ENCODE measurements at regions not wholly inside any gene's neighbourhood (a gene's known extent, or its start where the extent isn't known, plus 50 kb on each side); places are given as distances from the start of the nearest gene placed in this dataset.

- no peak for TF ChIP-seq CTCF (conservative IDR thresholded peaks at IDR 0.05; ENCODE audit: low read depth in 2 of 2)
- no peak for TF ChIP-seq EZH2phosphoT487 (IDR thresholded peaks at IDR 0.05; ENCODE audit: unreplicated experiment)
- TF ChIP-seq POLR2AphosphoS5 (IDR thresholded peaks at IDR 0.05; ENCODE audit: low read depth), result no peak
Observed at GRCh38 chr2:200217320-200217719, 89.2 kb upstream of the SPATS2L start.

Measured in GM23338 (cell line).